HL-60 (cell line): ENCODE measurements at regions not wholly inside any gene's neighbourhood (a gene's known extent, or its start where the extent isn't known, plus 50 kb on each side); places are given as distances from the start of the nearest gene placed in this dataset.

Experiments used
- CTCF ChIP-seq: IDR thresholded peaks from one replicate; pipeline ENCODE4 v1.5.1; 2011; ENCODE audit warnings: low read length, control low read depth, inconsistent platforms; ENCODE audit not compliant: insufficient read depth
- GABPA ChIP-seq: IDR thresholded peaks from 2 replicates; pipeline ENCODE4 v1.6.1; 2012; ENCODE audit warnings: low read depth
- POLR2AphosphoS5 ChIP-seq: IDR thresholded peaks from 2 replicates; pipeline ENCODE4 v1.6.1; 2012; ENCODE audit warnings: low read depth
- REST ChIP-seq: IDR thresholded peaks from 2 replicates; pipeline ENCODE4 v1.6.1; 2012; ENCODE audit warnings: low read depth; ENCODE audit not compliant: insufficient replicate concordance
- SPI1 ChIP-seq: IDR thresholded peaks from 2 replicates; pipeline ENCODE4 v1.6.1; 2012; ENCODE audit warnings: low read depth, mild to moderate bottlenecking, borderline replicate concordance

GRCh38 chr1:5564578-5565257 is 427.5 kb downstream of the NPHP4 start:
- no peak for TF ChIP-seq POLR2AphosphoS5
- TF ChIP-seq CTCF: no peak
- no peak for TF ChIP-seq GABPA
- no peak for TF ChIP-seq REST
- TF ChIP-seq SPI1: no peak
